IPS-NIHi7 (cell line): ENCODE measurements at regions not wholly inside any gene's neighbourhood (a gene's known extent, or its start where the extent isn't known, plus 50 kb on each side); places are given as distances from the start of the nearest gene placed in this dataset.
A peak's percentile ranks its signal among the peaks of the same experiment; 100 is the strongest.

Source experiments
- DNase-seq: peaks from one replicate; pipeline ENCODE4 v3.0.0; 2012; ENCODE audit warnings: mixed read lengths; ENCODE audit errors: extremely low spot score

GRCh38 chr22:49641770-49642313 lies 185.8 kb downstream of the BRD1 start:
- no peak for DNase-seq

- DNase-seq, result no peak
Observed at GRCh38 chr22:49640366-49641095, 187.1 kb downstream of the BRD1 start.

- DNase-seq, result no peak
Observed at GRCh38 chr22:49639956-49640355, 187.7 kb downstream of the BRD1 start.

- DNase-seq, result no peak
Observed at GRCh38 chr22:49638788-49639187, 188.9 kb downstream of the BRD1 start.

- DNase-seq, result no peak
Observed at GRCh38 chr22:49638001-49638400, 189.7 kb downstream of the BRD1 start.

GRCh38 chr22:49637255-49637760 lies 190.4 kb downstream of the BRD1 start:
- no peak for DNase-seq

DNA sequence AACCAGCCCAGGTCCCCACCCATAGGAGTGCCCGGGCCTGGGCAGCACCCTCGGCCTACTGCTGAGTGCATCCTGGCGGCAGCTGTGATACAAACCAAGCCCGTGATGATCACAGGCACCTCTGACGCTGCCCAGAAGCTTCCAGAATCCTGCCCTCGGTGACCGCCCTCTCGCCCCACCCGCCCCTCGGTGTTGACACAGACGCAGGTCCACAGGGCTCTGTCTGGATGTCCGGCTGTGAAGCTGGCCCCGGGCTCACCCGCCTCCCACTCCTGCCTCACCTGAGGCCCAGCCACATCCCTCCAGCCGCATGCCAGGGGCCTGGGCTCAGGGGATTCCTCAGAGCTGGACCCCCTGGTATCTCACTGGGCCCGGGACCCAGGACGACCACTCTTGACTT lies 191.0 kb downstream of the BRD1 start:
- DNase-seq, result no peak

DNA sequence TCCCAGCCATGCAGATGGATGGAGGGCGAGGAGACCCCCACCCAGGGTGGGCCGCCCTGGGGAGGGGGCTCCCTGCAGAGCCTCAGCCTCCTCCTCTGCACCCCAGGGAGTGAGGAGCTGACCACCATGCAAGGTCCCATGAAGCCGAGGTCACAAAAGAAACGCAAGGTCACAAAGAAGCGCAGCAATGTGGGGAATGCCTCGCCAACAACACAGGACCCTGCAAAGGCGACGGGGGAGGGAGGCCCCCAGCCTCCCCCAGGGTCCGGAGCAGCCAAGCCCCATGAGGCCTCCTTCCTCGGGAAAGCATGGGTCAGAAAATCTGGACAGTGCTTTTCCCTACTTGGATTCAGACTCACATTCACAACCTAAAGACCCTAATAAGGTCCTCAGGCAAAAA lies 191.5 kb downstream of the BRD1 start:
- no peak for DNase-seq

GRCh38 chr22:49634006-49634772 lies 193.5 kb downstream of the BRD1 start:
- no peak for DNase-seq

- DNase-seq, result no peak
Observed at GRCh38 chr22:49633010-49633324, 194.7 kb downstream of the BRD1 start.

DNA sequence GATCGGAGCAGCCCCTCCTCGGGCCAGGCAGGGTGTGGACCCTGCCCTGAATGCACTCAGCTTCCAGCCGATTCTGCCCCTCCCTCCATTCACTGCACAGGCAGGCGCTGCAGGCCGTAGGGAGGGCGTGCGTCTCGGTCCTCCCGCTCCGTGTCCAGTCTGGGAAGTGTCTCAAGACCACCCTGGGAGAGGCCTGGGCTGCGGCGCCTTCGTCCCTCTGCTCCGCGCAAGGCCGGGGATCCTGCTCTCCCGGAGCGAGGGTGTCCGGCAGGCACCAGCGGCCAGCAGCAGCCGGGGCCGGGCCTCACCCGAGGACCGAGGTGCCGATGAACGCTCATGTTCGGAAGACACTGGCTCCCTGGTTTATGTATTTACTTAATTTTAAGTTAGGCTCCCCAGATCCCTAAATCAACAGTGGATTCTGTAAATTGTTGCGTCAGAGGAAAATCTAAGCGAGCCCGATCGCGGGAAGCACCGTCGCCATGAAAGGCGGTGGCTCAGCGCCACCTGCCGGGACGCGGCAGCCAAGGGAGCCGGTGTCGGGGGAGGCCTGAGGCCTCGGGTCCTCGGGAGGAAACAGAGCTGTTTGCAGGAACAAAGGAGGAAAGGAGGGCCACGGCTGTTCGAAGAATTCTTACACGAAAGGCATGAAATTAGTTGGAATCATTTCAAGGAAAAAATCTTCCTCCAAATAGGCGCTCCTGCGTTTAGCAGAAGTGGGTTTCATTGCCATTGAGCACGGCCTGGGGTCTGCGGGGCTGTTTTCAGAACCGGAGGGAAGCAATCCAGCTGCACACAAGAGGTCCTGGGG lies 195.3 kb downstream of the BRD1 start:
- peak; percentile 95 for DNase-seq

GRCh38 chr22:49630448-49630946 lies 197.2 kb downstream of the BRD1 start:
- DNase-seq, result no peak

DNA sequence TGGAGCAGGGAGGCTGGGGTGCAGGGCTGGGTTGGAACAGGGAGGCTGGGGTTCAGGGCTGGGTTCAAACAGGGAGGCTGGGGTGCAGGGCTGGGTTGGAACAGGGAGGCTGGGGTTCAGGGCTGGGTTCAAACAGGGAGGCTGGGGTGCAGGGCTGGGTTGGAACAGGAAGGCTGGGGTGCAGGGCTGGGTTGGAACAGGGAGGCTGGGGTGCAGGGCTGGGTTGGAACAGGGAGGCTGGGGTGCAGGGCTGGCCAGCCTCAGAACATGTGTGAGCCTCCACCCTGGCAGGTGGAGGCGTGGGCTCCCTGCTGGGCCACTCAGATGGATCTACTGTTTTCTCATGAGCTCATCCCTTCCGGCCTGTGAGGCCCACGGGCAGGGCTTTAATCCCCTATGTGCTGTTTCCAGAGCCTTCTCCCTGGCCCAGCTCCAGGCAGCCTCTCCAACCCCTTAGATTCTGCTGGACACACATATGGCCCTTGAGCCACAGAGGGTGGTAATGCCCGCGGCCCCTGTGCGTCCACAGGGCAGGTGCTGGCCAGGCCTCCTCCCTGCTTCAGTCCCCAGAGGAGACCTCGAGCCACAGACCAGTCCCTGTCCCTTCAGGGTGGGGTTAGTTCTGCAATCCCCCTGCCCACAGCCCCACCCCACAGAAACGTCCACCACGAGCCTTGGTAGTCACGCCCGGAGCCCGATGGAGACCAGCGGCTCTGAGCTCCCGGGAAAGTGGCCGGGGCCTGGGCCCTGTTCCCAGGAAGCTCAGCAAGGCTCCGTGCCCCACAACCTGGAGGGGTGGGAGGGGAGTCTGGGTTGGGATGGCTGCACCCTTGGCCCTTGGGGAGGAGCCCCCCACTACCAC lies 197.9 kb downstream of the BRD1 start:
- DNase-seq, result no peak

- no peak for DNase-seq
Observed at GRCh38 chr22:49629261-49629570, 198.5 kb downstream of the BRD1 start.

GRCh38 chr22:49628391-49629260 lies 199.0 kb downstream of the BRD1 start:
- DNase-seq, result no peak

DNA sequence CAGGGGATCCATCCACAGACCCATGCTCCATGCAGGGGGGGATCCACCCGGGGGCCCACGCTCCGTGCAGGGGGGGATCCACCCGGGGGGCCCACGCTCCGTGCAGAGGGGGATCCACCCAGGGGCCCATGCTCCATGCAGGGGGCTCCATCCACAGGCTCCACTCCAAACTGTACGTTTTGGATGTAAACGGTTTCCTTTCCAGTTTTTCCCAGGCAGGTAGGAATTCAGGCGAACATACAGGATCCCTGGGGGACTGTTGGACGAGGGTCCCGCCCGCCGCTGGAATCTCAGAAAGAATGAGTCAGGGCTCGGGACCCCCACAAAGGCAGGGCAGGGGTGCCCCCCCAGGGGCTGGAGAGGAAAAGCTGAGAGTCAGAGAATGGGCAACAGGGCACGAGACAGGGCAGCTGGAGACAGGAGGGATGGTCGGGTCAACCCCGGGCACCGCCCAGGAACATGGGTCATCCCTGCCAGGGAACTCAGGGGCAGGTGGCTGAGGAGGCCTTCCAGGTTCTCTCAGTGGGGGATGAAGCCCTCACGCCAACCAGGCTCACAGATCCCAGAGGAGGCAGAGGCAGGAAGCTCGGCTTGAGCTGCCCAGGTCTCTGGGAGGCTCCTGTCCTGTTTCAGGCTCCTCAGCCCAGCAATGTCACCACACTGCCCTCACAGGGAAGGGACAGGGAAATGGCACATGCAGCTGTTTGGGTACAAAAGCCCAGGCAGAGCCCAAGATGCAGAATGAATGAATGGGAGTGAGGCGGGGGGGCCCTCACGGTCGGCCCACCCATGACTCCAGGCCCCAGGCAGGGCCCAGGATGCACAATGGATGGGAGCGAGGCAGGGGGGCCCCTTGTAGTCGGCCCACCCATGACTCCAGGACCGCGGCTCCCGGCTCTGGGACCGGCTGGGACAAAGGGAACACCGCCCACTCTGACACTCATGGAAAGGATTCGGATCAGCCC lies 200.2 kb downstream of the BRD1 start:
- DNase-seq, result no peak

- no peak for DNase-seq
Observed at GRCh38 chr22:49626361-49627216, 201.1 kb downstream of the BRD1 start.
